Fibroblast of pulmonary artery (primary cell): ENCODE measurements at regions not wholly inside any gene's neighbourhood (a gene's known extent, or its start where the extent isn't known, plus 50 kb on each side); places are given as distances from the start of the nearest gene placed in this dataset.

ENCODE experiments used
- DNase-seq: peaks from one replicate; pipeline ENCODE4 v3.0.0-alpha.2; 2010; ENCODE audit warnings: low read depth
- H3K4me3 ChIP-seq: replicated peaks from 2 replicates; pipeline ENCODE4 v1.5.1; 2011; ENCODE audit warnings: low read depth, mild to moderate bottlenecking, control low read depth, low read length, moderate library complexity
- TF ChIP-seq, protein P1 (sequence below): IDR thresholded peaks from 2 replicates; pipeline ENCODE4 v1.5.1; 2011; ENCODE audit warnings: mild to moderate bottlenecking, control low read depth, low read length, inconsistent platforms; ENCODE audit errors: missing control alignments

DNA sequence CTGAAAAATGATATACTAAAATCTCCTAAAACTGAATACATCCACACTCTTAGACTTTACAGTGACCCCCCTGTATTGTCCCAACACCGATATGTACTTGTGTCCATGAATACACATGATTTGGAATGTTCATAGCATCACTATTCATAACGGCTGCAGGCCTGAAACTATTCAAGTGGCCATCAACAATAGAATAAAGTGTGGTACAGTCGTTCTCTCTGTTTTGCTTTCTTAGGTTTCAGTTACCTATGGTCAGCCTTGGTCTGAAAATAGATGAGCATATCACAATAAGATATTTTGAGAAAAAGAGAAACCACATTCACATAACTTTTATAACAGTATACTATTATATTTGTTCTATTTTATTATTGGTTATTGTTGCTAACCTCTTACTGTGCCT lies 150.6 kb downstream of the ASCL4 start:
- no peak overlapping the region for H3K4me3 ChIP-seq
- TF ChIP-seq, protein P1, sequence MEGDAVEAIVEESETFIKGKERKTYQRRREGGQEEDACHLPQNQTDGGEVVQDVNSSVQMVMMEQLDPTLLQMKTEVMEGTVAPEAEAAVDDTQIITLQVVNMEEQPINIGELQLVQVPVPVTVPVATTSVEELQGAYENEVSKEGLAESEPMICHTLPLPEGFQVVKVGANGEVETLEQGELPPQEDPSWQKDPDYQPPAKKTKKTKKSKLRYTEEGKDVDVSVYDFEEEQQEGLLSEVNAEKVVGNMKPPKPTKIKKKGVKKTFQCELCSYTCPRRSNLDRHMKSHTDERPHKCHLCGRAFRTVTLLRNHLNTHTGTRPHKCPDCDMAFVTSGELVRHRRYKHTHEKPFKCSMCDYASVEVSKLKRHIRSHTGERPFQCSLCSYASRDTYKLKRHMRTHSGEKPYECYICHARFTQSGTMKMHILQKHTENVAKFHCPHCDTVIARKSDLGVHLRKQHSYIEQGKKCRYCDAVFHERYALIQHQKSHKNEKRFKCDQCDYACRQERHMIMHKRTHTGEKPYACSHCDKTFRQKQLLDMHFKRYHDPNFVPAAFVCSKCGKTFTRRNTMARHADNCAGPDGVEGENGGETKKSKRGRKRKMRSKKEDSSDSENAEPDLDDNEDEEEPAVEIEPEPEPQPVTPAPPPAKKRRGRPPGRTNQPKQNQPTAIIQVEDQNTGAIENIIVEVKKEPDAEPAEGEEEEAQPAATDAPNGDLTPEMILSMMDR: no peak
- DNase-seq: no peak

DNA sequence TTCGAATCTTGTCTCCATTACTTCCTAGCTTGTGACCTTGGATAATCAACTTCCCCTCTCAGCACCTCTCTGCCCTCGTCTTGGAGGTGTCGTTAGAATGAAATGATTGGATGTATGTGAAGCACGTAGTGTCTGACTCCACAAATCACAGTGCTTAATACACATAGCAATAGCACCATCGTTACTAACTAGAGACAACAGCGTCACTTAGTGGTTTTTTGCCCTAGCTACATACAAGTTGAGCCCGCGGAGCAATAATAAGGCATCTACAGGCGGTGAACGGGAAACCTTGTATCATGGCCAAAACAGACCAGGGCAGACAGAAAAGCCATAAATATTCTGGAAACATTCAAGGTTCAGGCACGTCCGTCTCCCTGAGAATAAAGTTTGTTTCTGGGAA lies 154.9 kb downstream of the ASCL4 start:
- H3K4me3 ChIP-seq: no peak overlapping the region
- DNase-seq: peak; percentile 22
- TF ChIP-seq, protein P1: peak; percentile 26

DNA sequence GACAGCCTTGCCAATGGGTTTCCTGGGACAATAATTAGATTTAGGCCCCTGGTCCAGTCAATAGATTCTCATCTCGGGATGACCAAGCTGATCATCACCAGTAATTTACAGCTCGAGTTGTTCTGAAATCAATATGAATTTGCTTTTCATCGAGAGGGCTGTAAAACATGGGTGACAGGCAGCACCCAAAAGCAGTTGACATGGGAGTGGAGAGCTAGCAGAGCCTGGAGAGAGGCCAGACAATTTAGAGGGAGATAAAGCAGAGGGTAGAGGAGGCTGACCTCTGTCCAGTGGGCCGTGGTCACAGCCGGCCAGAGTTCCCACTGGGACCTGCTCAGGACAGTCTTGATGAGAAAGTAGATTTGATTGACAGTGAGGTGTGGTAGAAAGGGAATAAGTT lies 157.3 kb downstream of the ASCL4 start:
- no peak for DNase-seq
- no peak overlapping the region for H3K4me3 ChIP-seq
- TF ChIP-seq, protein P1: no peak

DNA sequence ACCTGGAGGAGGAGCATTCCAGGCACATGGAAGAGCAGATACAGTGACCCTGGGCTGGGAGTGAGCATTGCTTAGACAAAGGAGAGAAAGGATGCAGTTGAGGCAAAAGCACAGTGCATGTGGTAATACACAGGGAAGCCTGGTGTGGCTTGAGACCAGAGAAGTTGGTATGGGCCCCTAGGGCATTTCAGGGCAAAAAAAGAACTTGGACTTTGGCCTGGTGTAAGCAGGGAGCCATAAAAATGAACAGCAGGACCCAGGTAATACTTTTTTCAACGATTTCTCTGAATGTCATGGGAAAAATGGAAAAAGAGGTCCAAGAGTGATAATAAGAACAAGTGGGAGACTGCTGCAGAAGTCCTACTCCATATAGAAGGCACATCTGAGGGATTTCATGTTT lies 163.9 kb downstream of the ASCL4 start:
- DNase-seq: no peak
- no peak overlapping the region for H3K4me3 ChIP-seq
- TF ChIP-seq, protein P1: no peak

DNA sequence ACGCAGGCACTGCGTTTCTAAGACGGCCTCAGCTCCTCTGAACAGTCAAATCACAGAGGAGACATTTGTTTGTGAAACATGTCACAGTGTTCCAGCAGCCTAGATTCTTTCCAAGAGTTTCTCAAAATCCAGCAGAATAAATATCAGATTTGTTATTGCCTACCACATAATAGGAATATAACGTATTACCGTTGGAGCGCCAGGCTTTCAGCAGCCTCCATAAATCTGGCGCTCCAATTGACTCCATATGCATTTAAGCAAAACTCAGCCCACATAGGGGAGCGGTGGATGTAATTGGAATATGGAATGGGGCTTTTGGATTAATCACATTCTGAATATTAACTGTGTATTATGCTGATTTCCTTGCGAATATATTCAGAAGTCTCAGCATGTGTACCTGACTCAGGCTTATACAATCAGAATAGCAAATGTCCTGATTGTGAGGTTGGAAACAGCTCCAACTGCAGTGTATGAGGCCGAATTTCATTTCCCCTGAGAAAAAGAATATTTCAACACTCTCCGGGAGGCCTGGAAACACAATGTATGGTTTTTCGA lies 174.0 kb downstream of the ASCL4 start:
- TF ChIP-seq, protein P1: no peak
- no peak for DNase-seq
- no peak overlapping the region for H3K4me3 ChIP-seq

DNA sequence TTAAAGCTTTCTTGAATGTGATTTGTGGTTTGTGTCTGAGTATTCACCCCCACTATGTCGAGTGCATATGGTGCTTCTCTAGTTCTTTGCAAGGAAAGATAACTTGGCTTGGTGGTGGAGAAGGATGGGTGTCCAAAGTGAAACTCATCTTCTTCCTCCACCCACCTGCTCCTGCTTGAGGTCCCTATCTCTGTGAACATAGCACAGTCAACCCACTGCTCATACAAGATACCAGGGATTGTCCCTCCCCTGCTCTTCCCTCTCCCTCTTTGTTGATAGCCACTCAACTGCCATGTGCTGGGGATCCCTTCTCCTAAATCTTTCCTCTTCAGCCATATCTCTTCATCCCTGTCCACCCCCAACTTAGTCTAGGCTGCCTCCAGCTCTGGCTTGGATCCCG lies 176.5 kb downstream of the ASCL4 start:
- H3K4me3 ChIP-seq: no peak overlapping the region
- DNase-seq: no peak
- TF ChIP-seq, protein P1: no peak

DNA sequence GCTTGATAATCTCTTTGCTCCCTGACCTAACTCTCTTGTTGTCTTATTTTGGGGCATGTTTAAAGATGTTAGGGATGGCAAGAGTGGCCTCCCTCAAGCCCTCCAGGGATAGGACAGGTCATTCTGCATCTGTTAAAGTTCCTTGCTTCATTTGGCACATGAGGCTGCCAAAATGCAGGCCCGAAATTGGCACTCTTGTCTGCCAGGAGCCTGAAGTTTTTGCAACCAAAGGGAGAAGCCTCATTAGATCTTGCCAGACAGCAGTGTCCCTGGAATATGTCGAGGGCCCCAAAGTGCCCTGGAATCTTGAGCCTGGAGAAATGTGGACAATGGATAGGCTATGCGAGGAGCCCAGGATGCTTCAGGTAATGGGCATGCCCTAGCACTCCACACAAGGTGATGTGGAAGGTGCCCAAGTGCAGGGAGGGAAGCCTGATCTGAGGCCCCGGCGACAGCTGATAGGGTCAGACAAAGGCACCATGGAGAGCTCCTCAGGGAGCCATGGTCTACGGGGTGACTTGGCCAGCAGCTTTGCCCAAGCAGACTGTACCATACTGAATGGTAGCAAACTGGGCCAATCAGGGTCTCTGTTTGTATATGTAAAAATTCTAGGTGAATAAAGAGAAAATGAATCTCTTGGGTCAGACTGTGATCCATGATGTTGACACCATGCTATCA lies 173.0 kb upstream of the WSCD2 start:
- TF ChIP-seq, protein P1: no peak
- no peak for DNase-seq
- no peak overlapping the region for H3K4me3 ChIP-seq
